B cell (primary cell): ENCODE measurements at regions not wholly inside any gene's neighbourhood (a gene's known extent, or its start where the extent isn't known, plus 50 kb on each side); places are given as distances from the start of the nearest gene placed in this dataset.
"Not testable (repeated sequence)": the region's sequence is repeated elsewhere in the genome, so short reads cannot be mapped to it uniquely, and the experiment has no call there.

Experiments
- ATAC-seq: fragments of 200-7000 bp; cut with Tn5 transposase; one replicate; pipeline ENCODE4 v1.10.0; 2021; ENCODE audit warnings: low read depth, mild to moderate bottlenecking, moderate number of reproducible peaks, moderate library complexity
- CTCF ChIA-PET: fragments of 350-600 bp; sonication (Branson Sonifier 250); formaldehyde crosslinking; loops from one replicate; lab custom pipeline; 2021; ENCODE audit warnings: antibody characterized with exemption, inconsistent platforms; lab: Charles Lee
- POLR2A ChIA-PET: fragments of 350-600 bp; sonication (Branson Sonifier 250); formaldehyde crosslinking; loops from one replicate; lab custom pipeline; 2021; ENCODE audit warnings: antibody characterized with exemption; lab: Charles Lee
- DNase-seq: peaks from one replicate; pipeline ENCODE4 v3.0.0; 2013
- H2AFZ ChIP-seq: 2 replicates; pipeline ENCODE4 v1.6.1; 2012; ENCODE audit warnings: mild to moderate bottlenecking, low read depth, low read length; ENCODE audit not compliant: insufficient read depth, poor library complexity, severe bottlenecking
- H3K27ac ChIP-seq, 2 donors: 1 replicate in 1 of 2; 2 replicates in 1 of 2; pipeline ENCODE4 v1.5.1; 2012 to 2013; ENCODE audit warnings: low read length in 2 of 2, mild to moderate bottlenecking in 2 of 2, moderate library complexity in 1 of 2
- H3K27me3 ChIP-seq, 4 experiments: fragments of 200-600 bp in 1 of 4; sonication (generic) in 1 of 4; replicated peaks in 1 of 4; 1 replicate in 2 of 4; 2 replicates in 2 of 4; pipeline versions ENCODE4 v1.6.1 to v1.7.0; 2013 to 2016; ENCODE audit warnings: low read length in 3 of 4, mild to moderate bottlenecking in 2 of 4, mixed read lengths in 1 of 4, moderate library complexity in 1 of 4; ENCODE audit not compliant: insufficient read depth in 4 of 4, control insufficient read depth in 3 of 4; ENCODE audit errors: control extremely low read depth in 1 of 4
- H3K36me3 ChIP-seq, 2 experiments: replicated peaks in 1 of 2; 1 replicate in 1 of 2; 2 replicates in 1 of 2; pipeline versions ENCODE4 v1.6.1 to v1.7.1; 2013; ENCODE audit warnings: low read length in 1 of 2; ENCODE audit not compliant: insufficient read depth in 2 of 2, control insufficient read depth in 1 of 2; ENCODE audit errors: control extremely low read depth in 1 of 2, extremely low read depth in 1 of 2
- H3K4me1 ChIP-seq, 2 donors: fragments of 200-600 bp in 1 of 2; sonication (generic) in 1 of 2; 1 replicate in 1 of 2; 2 replicates in 1 of 2; pipeline versions ENCODE4 v1.5.1 to v1.6.1; 2013 to 2017; ENCODE audit warnings: low read length in 2 of 2; ENCODE audit not compliant: control insufficient read depth in 2 of 2, insufficient read depth in 2 of 2
- H3K4me2 ChIP-seq: replicated peaks from 2 replicates; pipeline ENCODE3; 2012; ENCODE audit warnings: mild to moderate bottlenecking, low read depth, low read length; ENCODE audit not compliant: poor library complexity, severe bottlenecking
- H3K4me3 ChIP-seq, 5 experiments: fragments of 200-600 bp in 1 of 5; sonication (generic) in 1 of 5; 1 replicate in 3 of 5; 2 replicates in 2 of 5; pipeline versions ENCODE4 v1.5.1 to v1.7.0; 2011 to 2016; ENCODE audit warnings: low read length in 4 of 5, mild to moderate bottlenecking in 4 of 5, low read depth in 2 of 5, control low read depth in 1 of 5, moderate library complexity in 1 of 5; ENCODE audit not compliant: insufficient read depth in 1 of 5; ENCODE audit errors: control extremely low read depth in 1 of 5, extremely low read depth in 1 of 5
- H3K79me2 ChIP-seq: fragments of 200-600 bp; sonication (generic); one replicate; pipeline ENCODE4 v1.6.0; 2016; ENCODE audit warnings: low read length; ENCODE audit not compliant: control insufficient read depth, insufficient read depth
- H3K9ac ChIP-seq: fragments of 200-600 bp; sonication (generic); 2 replicates; pipeline ENCODE4 v1.6.1; 2017; ENCODE audit warnings: mild to moderate bottlenecking, low read length, moderate library complexity
- H3K9me3 ChIP-seq, 3 donors: one replicate each; pipeline versions ENCODE4 v1.6.1 to v1.7.1; 2013; ENCODE audit warnings: low read length in 2 of 3; ENCODE audit not compliant: control insufficient read depth in 2 of 3, insufficient read depth in 1 of 3; ENCODE audit errors: control extremely low read depth in 1 of 3
- H4K20me1 ChIP-seq: 2 replicates; pipeline ENCODE4 v1.6.0; 2012; ENCODE audit warnings: mild to moderate bottlenecking, low read length; ENCODE audit not compliant: insufficient read depth, control insufficient read depth, poor library complexity, severe bottlenecking
- H3K27ac Mint-ChIP-seq: one replicate; pipeline ENCODE4 v1.8.0; 2021; ENCODE audit warnings: mixed read lengths
- H3K27me3 Mint-ChIP-seq: one replicate; pipeline ENCODE4 v1.8.0; 2021; ENCODE audit warnings: mixed read lengths
- H3K4me1 Mint-ChIP-seq: one replicate; pipeline ENCODE4 v1.8.0; 2021; ENCODE audit warnings: mixed read lengths
- H3K4me3 Mint-ChIP-seq: one replicate; pipeline ENCODE4 v1.8.0; 2021; ENCODE audit warnings: mixed read lengths
- H3K9me3 Mint-ChIP-seq: one replicate; pipeline ENCODE4 v1.8.0; 2022; ENCODE audit warnings: mixed read lengths; ENCODE audit not compliant: insufficient read depth
- CTCF ChIP-seq: fragments of 200-600 bp; IDR thresholded peaks from one replicate; pipeline ENCODE4 v1.8.0; 2022; ENCODE audit warnings: antibody characterized with exemption, mild to moderate bottlenecking
- EZH2 ChIP-seq: IDR thresholded peaks from 2 replicates; pipeline ENCODE4 v1.6.1; 2012; ENCODE audit warnings: borderline replicate concordance, low read depth, mild to moderate bottlenecking, moderate library complexity, low read length; ENCODE audit not compliant: insufficient read depth, poor library complexity, severe bottlenecking
- WGBS: methylation state at CpG from one replicate; pipeline ENCODE4 v1.1.5; 2013; ENCODE audit warnings: missing lambda C conversion rate; ENCODE audit not compliant: insufficient coverage; 5-methylcytosine and 5-hydroxymethylcytosine counted together
- intact Hi-C: fragments of 100-400 bp; cut with micrococcal nuclease; formaldehyde crosslinking; loops from one replicate; pipeline ENCODE4 v1.10.0; 2022

DNA sequence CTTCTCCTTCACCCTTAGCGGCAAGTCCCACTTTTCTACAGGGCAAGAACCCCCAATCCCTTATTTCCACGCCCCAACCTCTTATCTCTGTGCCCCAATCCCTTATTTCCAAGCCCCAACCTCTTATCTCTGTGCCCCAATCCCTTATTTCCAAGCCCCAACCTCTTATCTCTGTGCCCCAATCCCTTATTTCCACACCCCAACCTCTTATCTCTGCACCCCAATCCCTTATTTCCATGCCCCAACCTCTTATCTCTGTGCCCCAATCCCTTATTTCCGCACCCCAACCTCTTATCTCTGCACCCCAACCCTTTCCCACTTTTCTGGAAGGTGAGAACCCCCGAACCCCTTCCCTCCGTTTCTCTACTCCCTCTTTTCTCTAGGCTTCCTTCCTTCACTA is 116.1 kb upstream of the GJE1 start:
- H3K27ac ChIP-seq, H3K9ac ChIP-seq, H4K20me1 ChIP-seq, CTCF ChIA-PET, H3K27ac Mint-ChIP-seq, H3K4me1 ChIP-seq, H3K9me3 ChIP-seq, intact Hi-C loops, ATAC-seq, H3K27me3 ChIP-seq, H3K27me3 Mint-ChIP-seq, H3K4me1 Mint-ChIP-seq, H3K79me2 ChIP-seq, DNase-seq, H2AFZ ChIP-seq, H3K9me3 Mint-ChIP-seq, H3K4me2 ChIP-seq, H3K4me3 Mint-ChIP-seq, H3K4me3 ChIP-seq, H3K36me3 ChIP-seq, POLR2A ChIA-PET: not testable (repeated sequence)
- 52% methylated on average over 4 of the region's 5 CpGs for WGBS

- H3K4me2 ChIP-seq, H3K4me1 ChIP-seq, H3K27me3 Mint-ChIP-seq, H3K9me3 Mint-ChIP-seq, DNase-seq, H4K20me1 ChIP-seq, H3K36me3 ChIP-seq, intact Hi-C loops, H3K4me1 Mint-ChIP-seq, H3K4me3 Mint-ChIP-seq, ATAC-seq, H3K9ac ChIP-seq, H3K4me3 ChIP-seq, H3K79me2 ChIP-seq, H3K27ac ChIP-seq, CTCF ChIA-PET, H3K9me3 ChIP-seq, POLR2A ChIA-PET, H2AFZ ChIP-seq, H3K27me3 ChIP-seq, H3K27ac Mint-ChIP-seq: not testable (repeated sequence)
- WGBS = no CpG with 5 or more reads among the region's 2 CpGs
Observed at GRCh38 chr6:142015463-142015862, 117.3 kb upstream of the GJE1 start.

DNA sequence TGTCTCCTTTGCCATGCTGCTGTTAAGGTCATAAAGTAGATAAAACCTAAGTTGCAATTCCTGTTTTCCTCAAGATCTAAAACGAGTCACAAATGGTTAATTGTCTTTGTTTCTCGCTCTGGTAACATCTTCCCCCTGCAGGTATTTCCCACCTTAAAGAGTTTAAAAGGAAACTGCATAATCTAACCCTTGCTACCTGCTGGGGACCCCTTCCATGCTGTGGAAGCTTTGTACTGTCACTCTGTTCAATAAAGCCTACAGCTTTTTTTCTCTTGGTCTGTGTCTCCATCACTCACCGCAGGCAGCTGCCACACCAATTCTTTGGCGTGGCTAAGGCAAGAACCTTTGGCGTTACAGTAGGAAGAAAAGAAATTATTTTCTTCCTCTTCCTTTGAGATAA is 117.7 kb upstream of the GJE1 start:
- Mint-ChIP-seq H3K27ac (no peak overlapping the region), H3K27me3 (no peaks in the 10 kb centered on the region), H3K4me1 (no peaks in the 10 kb centered on the region), H3K4me3 (no peak overlapping the region), H3K9me3 (no peaks in the 10 kb centered on the region)
- Histone ChIP-seq H3K36me3 (no peaks in the 10 kb centered on the region), H3K9ac (no peak overlapping the region), H3K27ac (no peak overlapping the region), H3K27me3 (no peaks in the 10 kb centered on the region), H3K4me1 (no peaks in the 10 kb centered on the region), H3K9me3 (no peaks in the 10 kb centered on the region), H3K4me2 (no peak overlapping the region), H2AFZ (no peak overlapping the region), H4K20me1 (no peaks in the 10 kb centered on the region), H3K79me2 (no peaks in the 10 kb centered on the region), H3K4me3 (no peak overlapping the region)
- ChIA-PET POLR2A (no interaction called here), CTCF (no interaction called here)
- intact Hi-C loops = no loop called here
- 27% methylated on average over 2 of the region's 5 CpGs for WGBS
- TF ChIP-seq CTCF = no peak
- no peak for TF ChIP-seq EZH2
- ATAC-seq (no peak), DNase-seq (no peak)
